Mesenchymal stem cell (in vitro differentiated cells and primary cell): ENCODE measurements at regions not wholly inside any gene's neighbourhood (a gene's known extent, or its start where the extent isn't known, plus 50 kb on each side); places are given as distances from the start of the nearest gene placed in this dataset.

Experiments
- DNase-seq: peaks from one replicate; pipeline ENCODE4 v3.0.0-alpha.2; 2013
- H2AFZ ChIP-seq: one replicate; pipeline ENCODE4 v1.6.1; 2013; ENCODE audit warnings: low read depth, mild to moderate bottlenecking, control low read depth, inconsistent platforms, low read length, moderate library complexity
- H2AK5ac ChIP-seq: 2 replicates; pipeline ENCODE4 v1.6.1; 2013; ENCODE audit warnings: low read length, moderate library complexity, mild to moderate bottlenecking, inconsistent platforms; ENCODE audit not compliant: severe bottlenecking
- H2BK120ac ChIP-seq: one replicate; pipeline ENCODE4 v1.6.1; 2013; ENCODE audit warnings: low read depth, mild to moderate bottlenecking, inconsistent platforms, low read length, moderate library complexity
- H2BK12ac ChIP-seq, 2 experiments: one replicate each; pipeline ENCODE4 v1.6.1; 2013; ENCODE audit warnings: inconsistent platforms in 2 of 2, low read length in 2 of 2, mild to moderate bottlenecking in 2 of 2, moderate library complexity in 2 of 2, control low read depth in 1 of 2
- H2BK15ac ChIP-seq: one replicate; pipeline ENCODE4 v1.6.1; 2013; ENCODE audit warnings: mild to moderate bottlenecking, low read depth, inconsistent platforms; ENCODE audit not compliant: poor library complexity, severe bottlenecking
- H2BK5ac ChIP-seq: 2 replicates; pipeline ENCODE4 v1.6.1; 2013; ENCODE audit warnings: low read depth, mild to moderate bottlenecking, low read length, control low read depth, inconsistent platforms; ENCODE audit not compliant: poor library complexity, severe bottlenecking
- H3K14ac ChIP-seq, 2 experiments: one replicate each; pipeline ENCODE4 v1.6.1; 2013; ENCODE audit warnings: inconsistent platforms in 2 of 2, low read length in 2 of 2, control low read depth in 1 of 2, mild to moderate bottlenecking in 1 of 2, moderate library complexity in 1 of 2
- H3K18ac ChIP-seq, 2 experiments: one replicate each; pipeline ENCODE4 v1.6.1; 2013; ENCODE audit warnings: inconsistent platforms in 2 of 2, low read length in 2 of 2, control low read depth in 1 of 2, low read depth in 1 of 2, mild to moderate bottlenecking in 1 of 2
- H3K23ac ChIP-seq, 2 experiments: one replicate each; pipeline ENCODE4 v1.6.1; 2013; ENCODE audit warnings: inconsistent platforms in 2 of 2, low read length in 2 of 2, mild to moderate bottlenecking in 2 of 2, moderate library complexity in 2 of 2, control low read depth in 1 of 2
- H3K27ac ChIP-seq: 2 replicates; pipeline ENCODE4 v1.5.1; 2013; ENCODE audit warnings: mild to moderate bottlenecking, moderate library complexity, low read length, control low read depth, inconsistent platforms; ENCODE audit not compliant: poor library complexity, severe bottlenecking
- H3K27me3 ChIP-seq, 2 experiments: 2 replicates each; pipeline versions ENCODE4 v1.6.1 to v1.7.0; 2013; ENCODE audit warnings: low read length in 2 of 2, mild to moderate bottlenecking in 2 of 2, moderate library complexity in 2 of 2, control low read depth in 1 of 2, inconsistent platforms in 1 of 2; ENCODE audit not compliant: control insufficient read depth in 1 of 2, insufficient read depth in 1 of 2
- H3K36me3 ChIP-seq, 2 experiments: 2 replicates each; pipeline versions ENCODE4 v1.6.1 to v1.7.0; 2013; ENCODE audit warnings: low read length in 2 of 2, control low read depth in 1 of 2, inconsistent platforms in 1 of 2, low read depth in 1 of 2, mild to moderate bottlenecking in 1 of 2; ENCODE audit not compliant: insufficient read depth in 2 of 2, control insufficient read depth in 1 of 2
- H3K4ac ChIP-seq, 2 experiments: one replicate each; pipeline ENCODE4 v1.6.1; 2013; ENCODE audit warnings: inconsistent platforms in 2 of 2, low read length in 2 of 2, mild to moderate bottlenecking in 2 of 2, moderate library complexity in 2 of 2, control low read depth in 1 of 2, low read depth in 1 of 2
- H3K4me1 ChIP-seq: 2 replicates; pipeline ENCODE4 v1.6.1; 2013; ENCODE audit warnings: low read depth, low read length, control low read depth; ENCODE audit not compliant: control insufficient read depth, insufficient read depth
- H3K4me2 ChIP-seq: 2 replicates; pipeline ENCODE4 v1.6.1; 2013; ENCODE audit warnings: low read length, mild to moderate bottlenecking, inconsistent platforms; ENCODE audit not compliant: poor library complexity, severe bottlenecking
- H3K4me3 ChIP-seq, 2 experiments: 2 replicates each; pipeline versions ENCODE4 v1.5.1 to v1.7.0; 2013; ENCODE audit warnings: low read length in 2 of 2, mild to moderate bottlenecking in 2 of 2, control low read depth in 1 of 2, low read depth in 1 of 2; ENCODE audit not compliant: insufficient read depth in 1 of 2
- H3K79me1 ChIP-seq: replicated peaks from 2 replicates; pipeline ENCODE4 v1.6.1; 2013; ENCODE audit warnings: mild to moderate bottlenecking, control low read depth, low read length, inconsistent platforms; ENCODE audit not compliant: poor library complexity, severe bottlenecking
- H3K9ac ChIP-seq: 2 replicates; pipeline ENCODE4 v1.7.0; 2013; ENCODE audit warnings: mild to moderate bottlenecking, low read length, moderate library complexity
- H3K9me3 ChIP-seq: 2 replicates; pipeline ENCODE4 v1.7.0; 2013; ENCODE audit warnings: mild to moderate bottlenecking, low read length; ENCODE audit not compliant: control insufficient read depth
- H4K8ac ChIP-seq: one replicate; pipeline ENCODE4 v1.6.1; 2013; ENCODE audit warnings: inconsistent platforms, mild to moderate bottlenecking, low read length, moderate library complexity
- H4K91ac ChIP-seq: one replicate; pipeline ENCODE4 v1.6.1; 2013; ENCODE audit warnings: mild to moderate bottlenecking, low read length, inconsistent platforms
- WGBS: methylation state at CpG from one replicate; pipeline ENCODE4 v1.1.7; 2013; ENCODE audit warnings: mixed read lengths; 5-methylcytosine and 5-hydroxymethylcytosine counted together

GRCh38 chr6:10300071-10300470, 114.8 kb downstream of the TFAP2A start:
- Histone ChIP-seq H3K9me3 (peaks cover 2% of the 10 kb centered on the region), H3K23ac (no peak overlapping the region), H2BK5ac (no peak overlapping the region), H3K4ac (no peak overlapping the region), H3K18ac (no peak overlapping the region), H2BK12ac (no peak overlapping the region), H3K9ac (no peak overlapping the region), H4K91ac (no peak overlapping the region), H3K4me3 (no peak overlapping the region), H3K14ac (no peak overlapping the region), H2AFZ (no peak overlapping the region), H2BK15ac (no peak overlapping the region), H3K4me1 (peaks cover 2% of the 10 kb centered on the region), H3K4me2 (no peak overlapping the region), H3K27ac (no peak overlapping the region), H3K27me3 (peaks cover 0 to 5% of the 10 kb centered on the region in 2 experiments), H2AK5ac (no peak overlapping the region), H2BK120ac (no peak overlapping the region), H3K79me1 (no peaks in the 10 kb centered on the region), H3K36me3 (no peaks in the 10 kb centered on the region), H4K8ac (no peak overlapping the region)
- WGBS: 73% methylated on average over 2 of the region's 2 CpGs
- no peak for DNase-seq

GRCh38 chr6:10297832-10298231, 117.0 kb downstream of the TFAP2A start:
- Histone ChIP-seq H3K4ac (no peak overlapping the region), H3K4me2 (no peak overlapping the region), H4K91ac (no peak overlapping the region), H3K4me1 (peaks cover 2% of the 10 kb centered on the region), H3K36me3 (no peaks in the 10 kb centered on the region), H3K23ac (no peak overlapping the region), H2BK5ac (no peak overlapping the region), H3K14ac (no peak overlapping the region), H3K27me3 (peaks cover 0 to 5% of the 10 kb centered on the region in 2 experiments), H2BK15ac (no peak overlapping the region), H2AFZ (no peak overlapping the region), H2AK5ac (no peak overlapping the region), H3K79me1 (no peaks in the 10 kb centered on the region), H2BK120ac (no peak overlapping the region), H3K18ac (no peak overlapping the region), H2BK12ac (no peak overlapping the region), H3K4me3 (no peak overlapping the region), H4K8ac (no peak overlapping the region), H3K9me3 (peaks cover 4% of the 10 kb centered on the region), H3K9ac (no peak overlapping the region), H3K27ac (no peak overlapping the region)
- DNase-seq: peak; percentile 17
- 35% methylated on average over 4 of the region's 4 CpGs for WGBS

- no peak overlapping the region for H3K9ac ChIP-seq
- no peak overlapping the region for H3K14ac ChIP-seq
- no peaks in the 10 kb centered on the region for H3K27me3 ChIP-seq
- no peak overlapping the region for H3K18ac ChIP-seq
- DNase-seq: no peak
- H3K4ac ChIP-seq: no peak overlapping the region
- H4K8ac ChIP-seq: no peak overlapping the region
- no peaks in the 10 kb centered on the region for H3K36me3 ChIP-seq
- H3K23ac ChIP-seq: no peak overlapping the region
- H2BK120ac ChIP-seq: no peak overlapping the region
- no peak overlapping the region for H3K4me2 ChIP-seq
- no peak overlapping the region for H2AK5ac ChIP-seq
- no peak overlapping the region for H2BK12ac ChIP-seq
- no peak overlapping the region for H4K91ac ChIP-seq
- H2BK5ac ChIP-seq: no peak overlapping the region
- no peak overlapping the region for H3K27ac ChIP-seq
- no peaks in the 10 kb centered on the region for H3K9me3 ChIP-seq
- no peaks in the 10 kb centered on the region for H3K4me1 ChIP-seq
- H2BK15ac ChIP-seq: no peak overlapping the region
- no peaks in the 10 kb centered on the region for H3K79me1 ChIP-seq
- no peak overlapping the region for H2AFZ ChIP-seq
- H3K4me3 ChIP-seq: no peak overlapping the region
These were observed 136.1 kb downstream of the TFAP2A start for GRCh38 chr6:10278746-10279145.

- H3K9ac ChIP-seq: no peak overlapping the region
- H2BK5ac ChIP-seq: no peak overlapping the region
- no peaks in the 10 kb centered on the region for H3K36me3 ChIP-seq
- H2BK120ac ChIP-seq: no peak overlapping the region
- no peak overlapping the region for H2AFZ ChIP-seq
- WGBS: 44% methylated on average over 3 of the region's 3 CpGs
- H3K4me1 ChIP-seq: no peaks in the 10 kb centered on the region
- no peak overlapping the region for H2AK5ac ChIP-seq
- no peaks in the 10 kb centered on the region for H3K9me3 ChIP-seq
- no peak overlapping the region for H3K14ac ChIP-seq
- H3K18ac ChIP-seq: no peak overlapping the region
- H2BK15ac ChIP-seq: no peak overlapping the region
- H3K4ac ChIP-seq: no peak overlapping the region
- no peak overlapping the region for H3K4me3 ChIP-seq
- no peak overlapping the region for H3K4me2 ChIP-seq
- no peak for DNase-seq
- no peak overlapping the region for H4K91ac ChIP-seq
- H3K79me1 ChIP-seq: no peaks in the 10 kb centered on the region
- H2BK12ac ChIP-seq: no peak overlapping the region
- H4K8ac ChIP-seq: no peak overlapping the region
- no peaks in the 10 kb centered on the region for H3K27me3 ChIP-seq
- peak overlapping the region; percentile 29 for H3K27ac ChIP-seq
- no peak overlapping the region for H3K23ac ChIP-seq
These were observed 138.1 kb downstream of the TFAP2A start for GRCh38 chr6:10276660-10277287.
